Prostate gland (tissue), 2 donors: ENCODE measurements at regions not wholly inside any gene's neighbourhood (a gene's known extent, or its start where the extent isn't known, plus 50 kb on each side); places are given as distances from the start of the nearest gene placed in this dataset.

Experiments used
- CTCF ChIP-seq, 4 experiments: fragments of 200-600 bp in 2 of 4; fragments of 450-650 bp in 2 of 4; sonication (generic) in 2 of 4; IDR thresholded peaks; 1 replicate in 3 of 4; 2 replicates in 1 of 4; pipeline ENCODE4 v1.5.1; 2016 to 2019; ENCODE audit warnings: antibody characterized with exemption in 4 of 4, mild to moderate bottlenecking in 2 of 4, moderate library complexity in 2 of 4
- POLR2A ChIP-seq: fragments of 450-650 bp; IDR thresholded peaks from one replicate; pipeline ENCODE4 v1.6.1; 2016; ENCODE audit warnings: antibody characterized with exemption, mild to moderate bottlenecking
- POLR2AphosphoS5 ChIP-seq: sonication (generic); formaldehyde crosslinking; IDR thresholded peaks from one replicate; pipeline ENCODE4 v1.6.1; 2017; ENCODE audit warnings: antibody characterized with exemption

DNA sequence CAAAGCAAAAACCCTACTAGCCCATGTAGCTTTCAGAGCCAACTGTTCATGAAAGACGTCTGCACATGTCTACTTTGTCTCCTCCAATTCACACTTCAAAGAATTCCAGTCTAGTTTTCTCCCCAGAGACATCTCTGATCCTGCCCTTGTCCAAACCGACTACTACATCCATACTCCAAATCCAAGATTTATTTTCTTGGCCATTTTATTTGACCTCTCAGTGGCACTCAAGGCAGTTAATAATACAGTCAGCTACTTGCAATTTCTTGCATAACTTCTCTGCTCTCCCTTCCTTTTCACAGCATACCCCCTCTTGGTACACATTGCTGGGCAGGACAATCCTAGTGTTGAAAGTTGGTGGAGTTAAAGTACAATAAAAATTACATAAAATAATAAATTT, 170.9 kb upstream of the INHBA start:
- no peak for TF ChIP-seq CTCF (IDR thresholded peaks at IDR 0.05)
- no peak for TF ChIP-seq POLR2A
- no peak for TF ChIP-seq POLR2AphosphoS5
